GM20000 (cell line): ENCODE measurements at regions not wholly inside any gene's neighbourhood (a gene's known extent, or its start where the extent isn't known, plus 50 kb on each side); places are given as distances from the start of the nearest gene placed in this dataset.
"Not testable (repeated sequence)": the region's sequence is repeated elsewhere in the genome, so short reads cannot be mapped to it uniquely, and the experiment has no call there.

Experiments
- DNase-seq: peaks from one replicate; pipeline ENCODE4 v3.0.0; 2012; ENCODE audit warnings: low spot score
- TF ChIP-seq, protein P1 (sequence below): IDR thresholded peaks from 2 replicates; pipeline ENCODE4 v1.5.1; 2012; ENCODE audit warnings: mild to moderate bottlenecking, control low read depth; ENCODE audit errors: extremely low read depth, missing control alignments

DNA sequence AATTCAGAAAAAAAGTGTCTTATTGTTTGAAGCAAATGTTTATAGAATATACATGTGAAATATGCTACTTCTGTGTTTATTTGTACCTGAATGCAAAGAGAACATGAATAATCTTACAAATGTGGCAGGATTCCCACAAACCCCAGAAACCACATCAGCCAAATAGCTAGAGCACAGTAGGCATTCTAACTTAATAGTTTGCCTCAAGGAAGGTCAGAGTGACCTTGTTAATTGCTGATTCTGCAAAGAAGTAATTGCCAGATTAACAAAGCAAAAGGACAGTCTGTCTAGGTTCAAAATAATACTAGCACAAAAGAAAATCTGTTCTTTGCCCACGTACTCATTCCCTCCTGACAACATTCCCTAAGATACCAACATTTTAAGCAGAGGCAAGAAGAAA lies 604.0 kb downstream of the PYDC2 start:
- no peak for DNase-seq
- TF ChIP-seq, protein P1, sequence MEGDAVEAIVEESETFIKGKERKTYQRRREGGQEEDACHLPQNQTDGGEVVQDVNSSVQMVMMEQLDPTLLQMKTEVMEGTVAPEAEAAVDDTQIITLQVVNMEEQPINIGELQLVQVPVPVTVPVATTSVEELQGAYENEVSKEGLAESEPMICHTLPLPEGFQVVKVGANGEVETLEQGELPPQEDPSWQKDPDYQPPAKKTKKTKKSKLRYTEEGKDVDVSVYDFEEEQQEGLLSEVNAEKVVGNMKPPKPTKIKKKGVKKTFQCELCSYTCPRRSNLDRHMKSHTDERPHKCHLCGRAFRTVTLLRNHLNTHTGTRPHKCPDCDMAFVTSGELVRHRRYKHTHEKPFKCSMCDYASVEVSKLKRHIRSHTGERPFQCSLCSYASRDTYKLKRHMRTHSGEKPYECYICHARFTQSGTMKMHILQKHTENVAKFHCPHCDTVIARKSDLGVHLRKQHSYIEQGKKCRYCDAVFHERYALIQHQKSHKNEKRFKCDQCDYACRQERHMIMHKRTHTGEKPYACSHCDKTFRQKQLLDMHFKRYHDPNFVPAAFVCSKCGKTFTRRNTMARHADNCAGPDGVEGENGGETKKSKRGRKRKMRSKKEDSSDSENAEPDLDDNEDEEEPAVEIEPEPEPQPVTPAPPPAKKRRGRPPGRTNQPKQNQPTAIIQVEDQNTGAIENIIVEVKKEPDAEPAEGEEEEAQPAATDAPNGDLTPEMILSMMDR: no peak

DNA sequence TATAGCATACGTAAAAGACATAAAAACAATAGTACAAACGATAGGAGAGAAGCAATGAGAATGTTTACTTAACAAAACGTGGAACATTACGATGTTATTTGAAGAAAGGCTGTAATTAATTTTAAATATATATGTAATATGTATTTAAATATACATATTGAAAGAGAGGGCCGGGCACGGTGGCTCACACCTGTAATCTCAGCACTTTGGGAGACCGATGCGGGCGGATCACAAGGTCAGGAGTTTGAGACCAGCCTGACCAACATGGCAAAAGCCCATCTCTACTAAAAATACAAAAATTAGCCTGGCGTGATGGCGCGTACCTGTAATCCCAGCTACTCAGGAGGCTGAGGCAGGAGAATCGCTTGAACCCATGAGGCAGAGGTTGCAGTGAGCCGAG lies 605.3 kb downstream of the PYDC2 start:
- DNase-seq: not testable (repeated sequence)

DNA sequence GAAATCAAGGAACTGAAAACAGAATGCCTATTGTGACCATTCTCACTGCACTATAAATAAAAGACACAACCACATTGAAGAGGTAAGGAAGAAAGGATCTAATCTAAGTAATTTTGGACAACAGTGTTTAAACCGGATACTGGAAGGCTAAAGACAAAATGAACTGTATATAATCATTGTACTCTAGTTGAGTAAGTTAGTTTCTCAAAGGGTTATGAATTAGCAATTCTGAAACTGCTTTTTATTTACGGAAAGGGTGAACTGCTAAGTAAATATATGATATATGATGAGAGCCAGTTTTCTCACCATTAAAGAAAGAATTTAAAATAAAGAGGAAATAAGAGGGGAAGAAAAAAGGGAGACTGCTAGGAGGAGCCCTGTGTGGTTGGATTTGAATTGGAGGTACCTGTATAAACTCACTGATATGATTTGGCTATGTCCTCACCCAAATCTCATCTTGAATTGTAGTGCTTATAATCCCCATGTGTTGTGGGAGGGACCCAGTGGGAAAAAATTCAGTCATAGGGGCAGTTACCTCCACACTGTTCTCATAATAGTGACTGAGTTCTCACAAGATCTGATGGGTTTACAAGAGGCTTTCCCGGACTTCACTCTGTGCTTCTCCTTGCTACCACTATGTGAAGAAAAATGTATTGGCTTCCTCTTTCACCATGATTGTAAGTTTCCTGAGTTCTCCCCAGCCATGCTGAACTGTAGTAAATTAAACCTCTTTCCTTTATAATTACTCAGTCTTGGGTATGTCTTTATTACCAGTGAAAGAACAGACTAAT lies 607.7 kb downstream of the PYDC2 start:
- TF ChIP-seq, protein P1: no peak
- DNase-seq: no peak

GRCh38 chr3:192077795-192078497 lies 617.0 kb downstream of the PYDC2 start:
- no peak for DNase-seq
- TF ChIP-seq, protein P1: no peak

DNA sequence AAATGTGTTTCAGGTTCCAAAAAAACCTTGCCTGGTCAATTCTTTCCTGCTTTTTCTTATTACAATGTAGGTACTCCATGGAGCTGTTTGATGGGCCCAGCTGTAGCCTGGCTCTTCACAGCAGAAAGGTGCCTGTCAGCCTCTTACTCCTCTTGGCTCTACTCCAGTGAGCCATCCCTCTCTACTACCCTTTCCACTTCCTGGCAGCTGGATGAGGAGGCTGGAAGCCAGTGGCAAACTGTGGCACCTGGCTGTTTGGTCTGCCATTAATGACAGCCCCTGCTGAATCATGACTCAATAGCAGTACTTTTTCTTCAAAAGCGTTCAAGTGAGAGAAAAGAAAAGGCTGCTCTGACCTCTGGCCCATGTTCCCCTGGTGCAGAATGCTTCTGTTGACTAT lies 618.1 kb downstream of the PYDC2 start:
- TF ChIP-seq, protein P1: no peak
- DNase-seq: no peak

- TF ChIP-seq, protein P1: no peak
- DNase-seq: no peak
Measured at GRCh38 chr3:192080336-192080735, 619.4 kb downstream of the PYDC2 start.

GRCh38 chr3:192082730-192083660 lies 622.0 kb downstream of the PYDC2 start:
- peak; percentile 21 for DNase-seq

More at GRCh38 chr3:192082730-192083660, 622.0 kb downstream of the PYDC2 start:
- TF ChIP-seq, protein P1: no peak
